C4-2B (cell line): ENCODE measurements at regions not wholly inside any gene's neighbourhood (a gene's known extent, or its start where the extent isn't known, plus 50 kb on each side); places are given as distances from the start of the nearest gene placed in this dataset.

Experiments
- H3K27ac ChIP-seq: fragments of 450-650 bp; 2 replicates; pipeline ENCODE4 v1.5.1; 2017
- ZFX ChIP-seq: fragments of 450-650 bp; IDR thresholded peaks from 2 replicates; pipeline ENCODE4 v1.6.1; 2017
- TF ChIP-seq, protein P1 (sequence below): fragments of 450-650 bp; conservative IDR thresholded peaks from 2 replicates; pipeline ENCODE4 v1.5.1; 2017; ENCODE audit warnings: mild to moderate bottlenecking

DNA sequence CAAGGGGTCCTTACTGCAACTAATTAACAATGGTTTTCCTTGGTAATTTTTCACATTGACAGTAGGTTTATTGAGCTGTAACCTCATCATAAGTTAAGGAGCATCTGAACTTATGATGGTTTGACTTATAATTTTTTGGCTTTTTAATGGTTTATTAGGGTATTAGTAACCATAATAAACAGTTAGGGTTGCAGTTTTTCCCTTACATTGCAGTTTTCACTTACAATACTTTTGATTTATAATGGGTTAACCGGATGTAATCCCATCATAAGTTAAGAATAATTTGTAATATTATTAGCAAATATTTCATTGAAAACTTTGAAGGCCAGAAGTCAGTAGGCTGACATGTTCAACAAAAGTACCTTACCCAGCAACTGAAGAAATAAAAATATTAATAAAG, 811.6 kb downstream of the TRHDE start:
- no peak overlapping the region for H3K27ac ChIP-seq
- TF ChIP-seq, protein P1, sequence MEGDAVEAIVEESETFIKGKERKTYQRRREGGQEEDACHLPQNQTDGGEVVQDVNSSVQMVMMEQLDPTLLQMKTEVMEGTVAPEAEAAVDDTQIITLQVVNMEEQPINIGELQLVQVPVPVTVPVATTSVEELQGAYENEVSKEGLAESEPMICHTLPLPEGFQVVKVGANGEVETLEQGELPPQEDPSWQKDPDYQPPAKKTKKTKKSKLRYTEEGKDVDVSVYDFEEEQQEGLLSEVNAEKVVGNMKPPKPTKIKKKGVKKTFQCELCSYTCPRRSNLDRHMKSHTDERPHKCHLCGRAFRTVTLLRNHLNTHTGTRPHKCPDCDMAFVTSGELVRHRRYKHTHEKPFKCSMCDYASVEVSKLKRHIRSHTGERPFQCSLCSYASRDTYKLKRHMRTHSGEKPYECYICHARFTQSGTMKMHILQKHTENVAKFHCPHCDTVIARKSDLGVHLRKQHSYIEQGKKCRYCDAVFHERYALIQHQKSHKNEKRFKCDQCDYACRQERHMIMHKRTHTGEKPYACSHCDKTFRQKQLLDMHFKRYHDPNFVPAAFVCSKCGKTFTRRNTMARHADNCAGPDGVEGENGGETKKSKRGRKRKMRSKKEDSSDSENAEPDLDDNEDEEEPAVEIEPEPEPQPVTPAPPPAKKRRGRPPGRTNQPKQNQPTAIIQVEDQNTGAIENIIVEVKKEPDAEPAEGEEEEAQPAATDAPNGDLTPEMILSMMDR: no peak
- no peak for TF ChIP-seq ZFX

DNA sequence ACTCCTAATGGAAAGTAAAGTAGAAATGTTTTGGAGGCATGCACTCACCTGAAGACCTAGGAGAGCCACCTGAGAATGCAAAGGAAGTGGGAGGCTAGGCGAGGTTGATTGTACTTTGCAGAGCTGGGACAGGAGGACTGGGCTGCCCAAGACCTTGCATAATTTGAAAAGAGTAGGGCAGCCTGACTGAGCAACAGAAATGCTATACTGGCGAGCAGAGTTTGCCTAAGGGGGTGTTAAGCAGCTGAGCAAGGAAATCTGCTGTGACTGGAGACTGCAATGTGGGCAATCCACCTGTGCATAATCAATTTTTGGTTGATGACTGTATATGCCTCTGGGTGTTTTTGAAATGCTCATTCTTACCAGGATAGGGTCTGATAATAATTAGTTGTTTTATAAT, 834.1 kb downstream of the TRHDE start:
- H3K27ac ChIP-seq: no peak overlapping the region
- TF ChIP-seq, protein P1: no peak

DNA sequence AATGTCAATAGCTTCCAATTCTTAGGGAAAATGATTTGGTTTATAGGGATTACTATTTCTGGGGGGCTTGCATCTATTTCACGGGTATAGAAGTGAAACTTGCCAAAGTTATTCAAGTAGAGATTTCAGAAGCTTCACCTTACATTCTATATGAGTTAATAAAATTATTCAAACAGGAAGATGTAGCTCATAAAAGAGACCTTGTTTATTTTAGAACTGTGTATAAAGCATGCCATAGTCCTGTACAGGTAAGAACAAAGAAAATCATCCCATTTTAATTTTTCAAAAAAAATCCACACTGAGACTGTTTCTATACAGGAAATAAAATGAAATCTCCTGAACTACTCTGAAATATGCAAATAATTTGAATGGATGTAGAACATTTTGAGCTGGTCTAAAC, 834.7 kb downstream of the TRHDE start:
- H3K27ac ChIP-seq: no peak overlapping the region
- TF ChIP-seq ZFX: no peak
- TF ChIP-seq, protein P1: no peak

DNA sequence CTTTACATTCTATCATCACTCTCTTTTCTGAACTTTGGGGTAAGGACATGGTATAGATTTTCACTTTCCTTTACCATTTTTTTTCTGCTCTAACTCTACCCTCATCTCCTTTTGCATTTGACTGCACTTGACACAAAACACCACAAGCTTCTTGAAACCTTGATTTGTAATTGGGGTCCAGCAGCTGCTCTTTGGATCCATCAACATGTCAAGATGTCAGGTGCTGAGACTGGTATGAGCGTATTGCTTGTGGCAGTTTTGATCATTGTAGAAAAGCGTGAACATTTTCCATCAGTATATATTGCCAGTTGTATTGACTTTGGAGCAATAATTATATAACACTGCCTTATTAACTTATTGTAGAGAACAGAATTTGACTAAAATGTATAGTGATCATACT, 838.6 kb downstream of the TRHDE start:
- no peak overlapping the region for H3K27ac ChIP-seq
- TF ChIP-seq ZFX: no peak
- TF ChIP-seq, protein P1: no peak

DNA sequence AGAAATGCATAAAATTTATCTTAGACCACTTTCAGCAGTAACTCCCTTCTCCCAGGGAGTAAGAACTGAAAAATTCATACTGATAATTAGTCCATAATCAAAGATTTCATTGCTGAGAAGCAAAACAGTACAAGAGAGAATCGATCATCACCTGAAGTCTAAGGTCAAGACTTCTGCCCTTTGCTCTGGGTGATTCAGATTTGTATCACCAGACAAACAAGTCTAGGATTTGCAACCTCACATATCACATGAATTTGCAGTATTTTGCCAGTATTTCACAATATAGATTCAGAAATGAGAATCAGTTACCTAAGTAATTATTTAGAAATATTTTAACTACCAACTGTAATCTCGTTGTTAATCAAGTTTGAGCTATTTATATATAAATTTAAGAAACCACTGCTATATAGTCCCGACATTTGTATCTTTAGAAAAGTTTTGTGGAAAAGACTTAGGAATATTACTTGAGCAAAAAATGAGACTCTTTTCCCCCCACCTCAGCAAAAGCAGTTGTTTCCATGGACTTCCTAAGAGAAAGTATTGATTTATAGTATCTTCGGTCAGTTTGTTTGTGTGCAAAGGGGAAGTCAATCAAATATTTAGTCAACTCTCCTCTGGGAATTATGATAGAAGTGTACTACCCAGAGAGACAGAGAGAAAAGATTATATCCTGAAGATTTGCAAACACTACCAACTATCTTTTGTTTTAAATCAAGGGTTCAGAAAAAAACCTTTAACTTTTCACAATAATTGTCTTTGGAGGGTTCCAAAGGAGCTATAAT, 840.1 kb downstream of the TRHDE start:
- no peak overlapping the region for H3K27ac ChIP-seq
- TF ChIP-seq, protein P1: no peak
- TF ChIP-seq ZFX: no peak

DNA sequence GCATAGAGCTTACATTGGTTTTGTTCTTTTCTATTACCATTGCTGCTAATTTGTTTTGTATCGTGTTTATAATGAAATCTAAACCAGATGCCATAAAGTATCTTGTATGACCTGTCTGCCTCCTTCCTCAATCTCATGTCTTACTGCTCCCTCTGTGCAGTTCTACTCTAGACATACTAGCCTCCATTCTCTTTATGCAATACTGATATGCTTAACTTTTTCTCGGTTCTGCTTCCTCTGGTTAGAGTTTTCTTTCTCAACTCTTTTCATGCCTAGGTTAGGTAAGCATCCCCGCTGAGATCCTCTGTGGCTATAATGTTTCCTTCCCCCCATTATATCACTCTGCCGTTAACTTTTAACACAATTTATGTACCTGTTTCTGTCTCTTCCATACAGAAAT, 852.3 kb downstream of the TRHDE start:
- TF ChIP-seq, protein P1: no peak
- TF ChIP-seq ZFX: no peak
- no peak overlapping the region for H3K27ac ChIP-seq

DNA sequence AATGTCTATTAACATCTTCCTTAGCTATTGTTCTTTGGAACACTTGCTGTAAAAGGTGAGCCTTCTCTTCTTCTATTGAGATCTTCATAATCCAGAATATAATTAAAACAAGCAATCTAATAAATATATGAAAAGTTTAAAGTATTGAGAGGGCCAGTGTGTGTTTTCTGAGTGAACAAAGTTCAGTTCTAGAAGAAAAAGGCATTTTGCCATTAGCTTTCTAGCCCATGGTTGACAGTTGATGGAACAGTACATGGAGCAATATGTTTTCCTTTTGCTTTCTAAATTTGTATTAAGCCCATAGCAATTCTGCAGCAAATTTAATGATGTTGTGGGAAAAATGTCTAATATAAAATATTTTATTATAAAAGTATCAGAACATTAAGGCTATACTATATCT, 853.0 kb downstream of the TRHDE start:
- no peak for TF ChIP-seq ZFX
- TF ChIP-seq, protein P1: no peak

More for the DNA sequence above, 853.0 kb downstream of the TRHDE start:
- H3K27ac ChIP-seq: no peak overlapping the region
